C4-2B (cell line): ENCODE measurements at regions not wholly inside any gene's neighbourhood (a gene's known extent, or its start where the extent isn't known, plus 50 kb on each side); places are given as distances from the start of the nearest gene placed in this dataset.

ENCODE experiments used
- H3K27ac ChIP-seq: fragments of 450-650 bp; 2 replicates; pipeline ENCODE4 v1.5.1; 2017
- ZFX ChIP-seq: fragments of 450-650 bp; IDR thresholded peaks from 2 replicates; pipeline ENCODE4 v1.6.1; 2017
- TF ChIP-seq, protein P1 (sequence below): fragments of 450-650 bp; conservative IDR thresholded peaks from 2 replicates; pipeline ENCODE4 v1.5.1; 2017; ENCODE audit warnings: mild to moderate bottlenecking

DNA sequence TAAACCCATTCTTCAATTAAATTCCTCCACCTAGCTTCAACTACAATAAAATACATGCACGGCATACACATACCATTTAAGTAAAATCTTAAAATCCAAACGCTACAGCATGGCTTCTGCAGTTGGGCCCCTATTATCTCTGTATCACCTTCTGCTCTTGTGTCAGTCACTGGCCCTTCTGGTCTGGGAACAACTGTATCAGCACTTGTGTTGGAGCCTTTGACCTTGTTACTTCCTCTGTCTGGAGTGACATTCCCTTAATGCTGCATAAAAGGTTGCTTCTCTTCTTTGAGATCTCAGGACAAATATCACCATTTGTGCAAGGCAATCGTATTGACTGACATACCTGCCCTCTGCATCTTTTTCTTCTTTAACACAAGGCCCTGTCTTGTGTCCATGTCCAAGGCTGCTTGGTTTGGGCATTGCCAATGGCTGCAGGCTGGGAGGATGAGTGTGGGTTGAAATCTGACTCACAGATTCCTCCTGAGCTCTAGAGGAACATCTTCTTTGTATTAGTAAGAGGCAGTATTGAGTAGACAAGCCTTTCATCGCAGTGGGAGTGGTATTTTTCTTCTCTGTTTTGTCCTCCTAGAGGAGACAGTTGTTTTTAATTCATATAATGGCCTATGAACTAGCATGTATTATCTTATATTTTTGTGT, 267.8 kb upstream of the TRIB2 start:
- no peak overlapping the region for H3K27ac ChIP-seq

DNA sequence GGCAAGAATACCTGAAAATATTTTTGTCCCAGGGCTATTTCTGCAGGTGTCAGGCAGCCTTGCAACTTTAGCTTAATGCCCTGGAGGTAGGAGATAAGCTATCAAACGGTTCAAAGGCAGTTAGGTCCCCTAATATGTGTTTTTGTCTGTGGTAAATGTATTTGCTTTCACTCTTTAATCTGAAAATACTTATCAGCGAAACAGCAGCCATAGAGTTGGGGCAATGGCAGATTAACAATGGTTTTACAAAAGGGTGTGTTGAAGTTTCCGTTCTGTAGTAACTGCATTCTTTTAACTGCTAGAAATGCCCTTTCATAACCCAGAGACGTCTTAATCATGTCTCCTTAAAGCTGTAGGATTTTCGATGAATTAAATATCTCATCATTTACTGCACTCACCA, 265.0 kb upstream of the TRIB2 start:
- TF ChIP-seq ZFX = no peak
- TF ChIP-seq, protein P1, sequence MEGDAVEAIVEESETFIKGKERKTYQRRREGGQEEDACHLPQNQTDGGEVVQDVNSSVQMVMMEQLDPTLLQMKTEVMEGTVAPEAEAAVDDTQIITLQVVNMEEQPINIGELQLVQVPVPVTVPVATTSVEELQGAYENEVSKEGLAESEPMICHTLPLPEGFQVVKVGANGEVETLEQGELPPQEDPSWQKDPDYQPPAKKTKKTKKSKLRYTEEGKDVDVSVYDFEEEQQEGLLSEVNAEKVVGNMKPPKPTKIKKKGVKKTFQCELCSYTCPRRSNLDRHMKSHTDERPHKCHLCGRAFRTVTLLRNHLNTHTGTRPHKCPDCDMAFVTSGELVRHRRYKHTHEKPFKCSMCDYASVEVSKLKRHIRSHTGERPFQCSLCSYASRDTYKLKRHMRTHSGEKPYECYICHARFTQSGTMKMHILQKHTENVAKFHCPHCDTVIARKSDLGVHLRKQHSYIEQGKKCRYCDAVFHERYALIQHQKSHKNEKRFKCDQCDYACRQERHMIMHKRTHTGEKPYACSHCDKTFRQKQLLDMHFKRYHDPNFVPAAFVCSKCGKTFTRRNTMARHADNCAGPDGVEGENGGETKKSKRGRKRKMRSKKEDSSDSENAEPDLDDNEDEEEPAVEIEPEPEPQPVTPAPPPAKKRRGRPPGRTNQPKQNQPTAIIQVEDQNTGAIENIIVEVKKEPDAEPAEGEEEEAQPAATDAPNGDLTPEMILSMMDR = no peak
- H3K27ac ChIP-seq = no peak overlapping the region

More for the DNA sequence above, 267.8 kb upstream of the TRIB2 start:
- TF ChIP-seq, protein P1 = no peak
- no peak for TF ChIP-seq ZFX

DNA sequence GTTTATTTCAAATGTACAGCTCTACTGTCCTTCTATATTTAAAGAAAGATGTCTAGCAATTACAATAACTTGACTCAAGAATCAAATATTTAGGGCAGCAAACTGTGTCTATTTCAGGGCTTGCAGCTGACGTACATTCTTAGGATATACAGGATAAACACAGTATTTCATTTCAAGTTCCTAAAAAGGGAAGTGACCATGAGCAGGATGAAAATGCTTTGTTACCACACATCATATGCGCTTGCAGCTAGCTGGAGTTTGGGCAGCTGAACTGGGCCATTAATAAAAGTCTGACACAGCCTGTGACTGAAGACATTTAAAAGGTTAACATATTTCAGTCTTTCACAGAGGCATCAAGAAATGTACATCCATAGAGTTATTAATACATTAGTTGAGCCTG, 264.6 kb upstream of the TRIB2 start:
- no peak for TF ChIP-seq ZFX
- TF ChIP-seq, protein P1 = no peak
- H3K27ac ChIP-seq = no peak overlapping the region

DNA sequence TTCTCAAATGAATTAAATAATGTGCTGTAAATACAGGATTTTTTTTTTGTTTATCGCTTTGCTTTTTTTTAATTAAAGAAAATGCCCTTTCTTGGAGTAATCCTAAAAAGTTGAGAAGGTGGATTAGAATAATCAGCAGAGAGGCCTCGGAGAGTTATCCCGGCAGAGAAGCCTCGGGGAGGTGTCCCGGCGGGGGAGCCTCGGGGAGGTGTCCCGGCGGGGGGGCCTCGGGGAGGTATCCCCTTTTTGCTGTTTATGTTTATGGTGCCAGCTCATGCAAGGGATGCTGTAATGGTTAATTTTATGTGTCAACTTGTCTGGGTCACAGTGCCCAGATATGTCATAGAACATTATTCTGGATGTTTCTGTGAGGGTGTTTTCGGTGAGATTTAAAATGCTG, 263.0 kb upstream of the TRIB2 start:
- TF ChIP-seq ZFX = no peak
- TF ChIP-seq, protein P1 = no peak
- no peak overlapping the region for H3K27ac ChIP-seq

DNA sequence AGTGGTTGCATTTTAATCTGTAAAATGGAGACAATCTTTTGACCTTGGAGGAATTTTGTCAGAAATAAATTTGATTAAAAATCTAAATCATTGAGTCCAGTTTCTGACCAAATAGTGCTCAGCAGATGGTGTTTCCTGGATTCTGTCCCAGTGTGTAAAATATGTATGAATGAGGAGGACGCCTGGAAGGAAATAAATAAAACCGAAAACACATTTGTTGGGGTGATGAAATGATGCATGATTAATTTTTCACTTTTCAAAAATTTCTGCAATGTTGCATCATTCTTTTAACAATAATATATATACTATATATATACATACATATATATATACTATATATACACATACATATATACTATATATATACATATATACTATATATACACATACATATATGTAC, 261.1 kb upstream of the TRIB2 start:
- no peak overlapping the region for H3K27ac ChIP-seq
- TF ChIP-seq, protein P1 = no peak
- TF ChIP-seq ZFX = no peak

DNA sequence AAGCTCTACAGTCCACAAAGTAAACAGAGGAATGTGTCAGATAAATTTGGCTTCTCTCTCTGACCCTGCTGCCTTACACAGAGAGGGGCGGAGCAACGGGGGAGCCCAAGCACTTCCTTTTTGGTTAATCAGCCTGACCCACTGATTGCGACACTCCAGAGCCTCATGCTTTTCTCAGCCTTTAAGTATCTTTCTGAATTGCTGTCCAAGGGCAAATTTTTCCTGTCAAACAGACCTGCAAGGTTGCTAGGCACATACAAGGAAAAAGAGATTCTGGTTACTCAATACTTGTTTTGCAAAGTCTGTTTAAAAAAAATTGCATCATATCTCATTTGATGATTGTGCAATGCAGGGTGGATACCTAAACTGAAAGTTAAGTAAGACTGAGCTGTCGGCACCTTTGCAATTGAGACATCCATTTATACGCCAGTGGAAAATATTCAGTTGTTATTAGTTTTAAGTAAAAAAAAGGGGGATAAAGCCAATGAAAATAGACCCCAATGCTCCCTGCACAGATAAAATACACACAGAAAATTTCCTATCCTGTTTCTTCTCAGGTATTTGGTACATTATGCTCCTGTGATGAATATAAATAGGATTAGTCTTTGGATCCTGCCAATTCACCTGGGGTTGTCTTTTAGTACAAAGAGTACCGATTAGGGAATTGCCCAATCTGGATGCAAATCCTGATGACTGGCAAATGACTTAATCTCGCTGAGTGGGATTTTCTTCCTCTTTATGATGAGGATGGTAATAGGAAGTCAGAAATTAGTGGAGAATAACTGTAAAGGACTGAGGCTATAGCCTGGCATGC, 260.2 kb upstream of the TRIB2 start:
- TF ChIP-seq ZFX = no peak
- TF ChIP-seq, protein P1 = no peak
- H3K27ac ChIP-seq = peak overlapping the region; percentile 60; the same call in 1 of the 2 replicates

DNA sequence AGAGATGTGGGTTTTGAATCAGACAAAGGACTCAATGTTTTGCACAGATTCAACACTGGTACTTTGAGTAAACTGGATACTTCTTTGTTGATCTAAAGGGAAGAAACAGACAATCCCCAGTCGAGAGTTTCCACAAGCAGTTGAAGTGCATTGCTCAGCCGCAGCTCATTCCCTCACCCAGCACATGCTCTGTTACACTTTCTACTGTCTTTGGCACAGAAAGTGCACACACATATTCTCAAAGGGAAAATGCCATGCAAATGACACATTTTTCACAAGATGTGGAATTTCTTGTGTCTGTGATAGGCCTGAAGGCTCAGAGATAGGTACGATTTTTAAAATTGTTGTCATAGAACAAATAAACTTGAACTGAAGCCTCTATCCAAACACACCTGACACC, 258.9 kb upstream of the TRIB2 start:
- TF ChIP-seq, protein P1 = no peak
- TF ChIP-seq ZFX = no peak
- H3K27ac ChIP-seq = peak overlapping the region; percentile 60; the same call in 1 of the 2 replicates
